MCF 10A (cell line): ENCODE measurements at regions not wholly inside any gene's neighbourhood (a gene's known extent, or its start where the extent isn't known, plus 50 kb on each side); places are given as distances from the start of the nearest gene placed in this dataset.
A peak's percentile ranks its signal among the peaks of the same experiment; 100 is the strongest.

ENCODE experiments used
- BruUV-seq: library from RNA; stranded (reverse); fragments of 400-500 nt; replicated peaks from 2 replicates; lab custom pipeline; 2021; lab: Mats Ljungman, UMichigan
- CTCF ChIA-PET: fragments of 300-600 bp; sonication (Branson Sonifier 250); formaldehyde crosslinking; extraction: SDS; loops from one replicate; lab custom pipeline; 2021; ENCODE audit warnings: antibody characterized with exemption, inconsistent platforms; lab: Yijun Ruan, JAX
- POLR2A ChIA-PET: fragments of 300-600, 350-650 bp; sonication (Branson Sonifier 250); formaldehyde crosslinking; extraction: SDS; loops from one replicate; lab custom pipeline; 2020; ENCODE audit warnings: antibody characterized with exemption, inconsistent platforms; lab: Yijun Ruan, JAX
- DNase-seq: peaks from one replicate; pipeline ENCODE4 v3.0.0-alpha.2; 2018; ENCODE audit not compliant: unreplicated experiment
- H3K27ac Mint-ChIP-seq: one replicate; pipeline ENCODE4 v1.8.0; 2022; ENCODE audit warnings: mild to moderate bottlenecking, low read depth, mixed read lengths; ENCODE audit not compliant: unreplicated experiment
- H3K27me3 Mint-ChIP-seq: one replicate; pipeline ENCODE4 v1.8.0; 2022; ENCODE audit warnings: mixed read lengths; ENCODE audit not compliant: insufficient read depth, unreplicated experiment
- H3K36me3 Mint-ChIP-seq: one replicate; pipeline ENCODE4 v1.8.0; 2022; ENCODE audit warnings: mild to moderate bottlenecking, moderate library complexity, mixed read lengths; ENCODE audit not compliant: insufficient read depth, unreplicated experiment
- H3K4me1 Mint-ChIP-seq: one replicate; pipeline ENCODE4 v1.8.0; 2022; ENCODE audit warnings: mixed read lengths; ENCODE audit not compliant: insufficient read depth, unreplicated experiment
- H3K4me3 Mint-ChIP-seq: one replicate; pipeline ENCODE4 v1.8.0; 2022; ENCODE audit warnings: mild to moderate bottlenecking, moderate library complexity, mixed read lengths; ENCODE audit not compliant: unreplicated experiment
- H3K9me3 Mint-ChIP-seq: one replicate; pipeline ENCODE4 v1.8.0; 2022; ENCODE audit warnings: mixed read lengths; ENCODE audit not compliant: unreplicated experiment
- CTCF ChIP-seq: fragments of 200-600 bp; IDR thresholded peaks from one replicate; pipeline ENCODE4 v1.8.0; 2022; ENCODE audit warnings: antibody characterized with exemption, mild to moderate bottlenecking; ENCODE audit not compliant: unreplicated experiment
- intact Hi-C: fragments of 100-400 bp; cut with micrococcal nuclease; formaldehyde crosslinking; loops from 2 replicates; pipeline ENCODE4 v1.14.1; 2022

GRCh38 chr1:72693376-72693775, 411.0 kb upstream of the NEGR1 start:
- CTCF ChIA-PET = interaction anchor here (0.6 kb wide), 1 partner anchor 14 kb away, joined by 3 read pairs; no protein-coding TSS in a partner anchor
- no peaks in the 10 kb centered on the region for H3K36me3 Mint-ChIP-seq
- H3K9me3 Mint-ChIP-seq = peaks cover 20% of the 10 kb centered on the region
- intact Hi-C loops = no loop called here
- H3K27me3 Mint-ChIP-seq = no peaks in the 10 kb centered on the region
- POLR2A ChIA-PET = interaction anchor here (0.7 kb wide), 1 partner anchor 144 kb away, joined by 3 read pairs; no protein-coding TSS in a partner anchor
- BruUV-seq = no TSS peak
- H3K27ac Mint-ChIP-seq = no peak overlapping the region
- DNase-seq = no peak
- H3K4me3 Mint-ChIP-seq = no peak overlapping the region
- TF ChIP-seq CTCF = no peak
- H3K4me1 Mint-ChIP-seq = no peaks in the 10 kb centered on the region

GRCh38 chr1:72690871-72691270, 408.5 kb upstream of the NEGR1 start:
- TF ChIP-seq CTCF = no peak
- peaks cover 37% of the 10 kb centered on the region for H3K9me3 Mint-ChIP-seq
- no TSS peak for BruUV-seq
- DNase-seq = peak; percentile 16
- no peak overlapping the region for H3K27ac Mint-ChIP-seq
- ChIA-PET POLR2A (no interaction called here), CTCF (no interaction called here)
- no peaks in the 10 kb centered on the region for H3K36me3 Mint-ChIP-seq
- no peaks in the 10 kb centered on the region for H3K27me3 Mint-ChIP-seq
- no peak overlapping the region for H3K4me3 Mint-ChIP-seq
- H3K4me1 Mint-ChIP-seq = no peaks in the 10 kb centered on the region
- intact Hi-C loops = no loop called here

- no TSS peak for BruUV-seq
These were observed 396.3 kb upstream of the NEGR1 start for GRCh38 chr1:72678683-72679082.

GRCh38 chr1:72670902-72671301, 388.6 kb upstream of the NEGR1 start:
- no peaks in the 10 kb centered on the region for H3K36me3 Mint-ChIP-seq
- DNase-seq = no peak
- H3K27ac Mint-ChIP-seq = no peak overlapping the region
- no TSS peak for BruUV-seq
- H3K4me3 Mint-ChIP-seq = no peak overlapping the region
- intact Hi-C loops = no loop called here
- TF ChIP-seq CTCF = no peak
- H3K4me1 Mint-ChIP-seq = no peaks in the 10 kb centered on the region
- ChIA-PET POLR2A (no interaction called here), CTCF (no interaction called here)
- no peaks in the 10 kb centered on the region for H3K9me3 Mint-ChIP-seq
- no peaks in the 10 kb centered on the region for H3K27me3 Mint-ChIP-seq

More at GRCh38 chr1:72678683-72679082, 396.3 kb upstream of the NEGR1 start:
- ChIA-PET POLR2A (no interaction called here), CTCF (no interaction called here)
- Mint-ChIP-seq H3K27ac (no peak overlapping the region), H3K27me3 (no peaks in the 10 kb centered on the region), H3K4me3 (no peak overlapping the region), H3K9me3 (no peaks in the 10 kb centered on the region), H3K4me1 (no peaks in the 10 kb centered on the region), H3K36me3 (no peaks in the 10 kb centered on the region)
- no peak for TF ChIP-seq CTCF
- intact Hi-C loops = no loop called here
- no peak for DNase-seq
